GM21390 (cell line): ENCODE measurements at regions not wholly inside any gene's neighbourhood (a gene's known extent, or its start where the extent isn't known, plus 50 kb on each side); places are given as distances from the start of the nearest gene placed in this dataset.
"Not testable (repeated sequence)": the region's sequence is repeated elsewhere in the genome, so short reads cannot be mapped to it uniquely, and the experiment has no call there.

Source experiments
- ATAC-seq: cut with Tn5 transposase; IDR thresholded peaks from one replicate; pipeline ENCODE4 v1.9.1; 2021; ENCODE audit not compliant: unreplicated experiment

GRCh38 chr14:49033131-49033530 is 553.0 kb downstream of the RPS29 start:
- ATAC-seq: no peak

- ATAC-seq: not testable (repeated sequence)
Measured at GRCh38 chr14:49031710-49032109, 554.5 kb downstream of the RPS29 start.

DNA sequence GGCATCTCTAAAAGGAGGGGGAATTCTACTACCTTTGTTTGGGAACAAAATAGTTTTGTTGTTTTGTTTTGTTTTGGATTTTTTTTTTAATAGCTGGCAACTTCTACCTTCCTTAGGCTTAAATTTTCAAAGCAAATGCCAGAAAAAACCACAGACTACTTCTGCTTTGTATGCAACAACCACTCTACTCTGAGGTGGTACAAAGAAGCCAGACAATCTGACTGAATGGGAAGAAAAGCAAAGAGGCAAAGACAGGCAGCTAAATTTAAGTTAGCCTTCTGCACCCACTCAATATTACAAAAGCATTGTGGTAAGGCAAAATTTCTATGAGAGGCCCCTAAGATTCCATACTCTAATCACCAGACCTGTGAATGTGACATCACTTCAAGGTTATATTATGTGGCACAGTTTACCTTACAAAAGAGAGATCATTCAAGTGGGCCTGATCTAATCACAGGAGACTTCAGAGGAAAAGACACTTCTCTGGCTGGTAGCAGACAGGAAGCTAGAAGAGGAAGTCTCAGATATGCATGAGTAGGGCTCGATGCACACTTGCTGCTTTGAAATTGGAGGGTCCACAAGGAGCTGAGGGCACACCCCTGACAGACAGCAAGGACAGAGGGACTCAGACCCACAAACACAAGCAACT is 566.6 kb downstream of the RPS29 start:
- peak; percentile 65 for ATAC-seq

- no peak for ATAC-seq
Measured at GRCh38 chr14:49017447-49017846, 568.7 kb downstream of the RPS29 start.

DNA sequence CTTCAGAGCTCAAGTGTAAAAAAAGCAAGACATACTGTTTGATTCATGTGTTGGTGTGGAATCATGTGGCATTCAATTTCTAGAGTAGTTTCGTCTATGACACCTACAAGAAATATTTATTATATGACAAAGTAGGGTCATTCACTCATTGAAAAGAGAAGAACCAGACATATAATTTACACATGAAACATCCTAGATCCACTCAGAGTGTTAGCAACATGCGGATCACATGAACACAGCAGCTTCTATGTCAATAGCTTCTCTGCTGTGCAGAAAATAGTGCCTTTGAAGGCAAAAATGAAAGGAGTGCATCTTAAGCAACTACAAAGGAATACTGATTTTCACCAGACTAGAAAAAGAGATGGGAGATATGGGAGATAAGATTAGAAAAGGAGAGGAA is 569.8 kb downstream of the RPS29 start:
- no peak for ATAC-seq

- ATAC-seq: no peak
Measured at GRCh38 chr14:49014476-49014875, 571.7 kb downstream of the RPS29 start.

- no peak for ATAC-seq
Measured at GRCh38 chr14:49008363-49008762, 577.8 kb downstream of the RPS29 start.

DNA sequence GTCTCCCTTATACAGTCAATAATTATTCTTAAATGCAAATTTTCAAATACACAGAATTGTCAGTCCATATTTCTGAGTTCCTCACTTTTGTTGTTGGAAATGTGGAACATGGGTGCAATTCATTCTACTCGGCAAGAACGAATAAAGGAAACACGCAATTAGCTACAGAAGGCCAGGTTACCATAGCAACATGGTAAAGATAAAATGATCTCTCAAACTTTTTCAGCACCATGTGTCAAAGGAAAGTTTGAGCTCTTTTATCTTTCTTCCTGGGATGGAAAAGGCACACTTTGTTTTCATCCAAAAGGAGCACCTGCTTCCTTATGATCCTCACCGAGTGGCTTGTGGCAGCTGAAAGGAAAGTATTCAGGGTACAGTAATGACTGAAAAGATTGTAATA is 595.0 kb downstream of the RPS29 start:
- ATAC-seq: no peak

DNA sequence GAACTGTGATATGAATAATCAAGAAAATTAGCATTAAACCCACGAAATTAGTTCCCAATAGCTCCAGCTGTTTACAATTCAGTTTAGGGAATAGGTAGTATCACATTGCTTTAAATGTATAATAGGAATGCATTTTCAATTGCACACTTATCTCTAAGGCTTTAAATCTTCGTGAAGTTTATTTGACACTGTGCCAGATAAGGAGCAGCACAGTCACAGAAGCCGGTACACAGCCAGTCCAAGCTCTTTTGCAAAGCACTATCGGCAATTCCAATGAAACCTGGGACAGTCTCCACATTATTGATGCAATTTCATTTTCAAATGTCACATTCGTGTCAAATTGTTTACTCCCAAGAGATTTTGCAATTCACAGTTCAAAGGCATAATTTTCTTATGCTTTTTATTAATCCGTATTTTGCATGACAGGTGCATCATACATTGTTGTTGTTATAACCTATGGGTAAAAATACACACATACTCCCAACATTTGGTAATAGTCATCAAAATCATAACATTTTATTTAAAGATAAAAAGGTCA is 602.8 kb downstream of the RPS29 start:
- no peak for ATAC-seq

DNA sequence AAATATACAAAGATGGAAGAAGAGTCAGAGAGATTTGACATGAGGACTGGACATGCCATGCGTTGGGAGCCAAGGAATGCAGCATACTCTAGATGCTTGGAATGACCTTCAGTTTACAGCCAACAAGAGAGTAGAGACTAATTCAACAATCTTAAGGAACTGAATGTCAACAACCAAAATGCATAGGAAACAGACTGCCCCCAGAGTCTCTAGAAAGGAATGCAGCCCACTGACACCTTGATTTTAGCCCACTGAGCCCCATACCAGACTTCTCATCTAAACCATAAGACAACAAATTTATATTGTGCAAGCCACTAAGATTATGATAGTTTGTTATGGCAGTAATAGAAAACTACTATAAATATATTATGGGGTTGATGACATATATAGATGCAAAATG is 611.2 kb downstream of the RPS29 start:
- no peak for ATAC-seq

GRCh38 chr14:48973151-48973550 is 613.0 kb downstream of the RPS29 start:
- no peak for ATAC-seq

DNA sequence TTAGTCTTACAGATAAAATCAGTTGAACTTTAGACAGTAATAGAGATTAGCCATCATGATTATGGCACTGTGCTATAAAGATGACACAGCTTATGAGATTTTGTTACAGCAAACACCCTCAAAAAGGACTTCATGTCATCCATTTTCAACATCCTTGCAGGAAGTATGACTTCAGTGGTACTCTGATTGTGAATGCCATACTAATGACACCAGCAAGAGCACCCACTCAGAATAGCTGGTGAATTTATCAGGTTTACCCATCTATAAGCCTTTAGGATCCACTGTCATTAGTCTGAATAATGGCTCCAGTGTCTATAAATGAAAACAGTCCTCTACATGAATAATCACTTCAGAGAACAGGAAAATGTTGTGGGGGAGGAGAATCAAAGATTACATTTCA is 615.2 kb downstream of the RPS29 start:
- no peak for ATAC-seq

DNA sequence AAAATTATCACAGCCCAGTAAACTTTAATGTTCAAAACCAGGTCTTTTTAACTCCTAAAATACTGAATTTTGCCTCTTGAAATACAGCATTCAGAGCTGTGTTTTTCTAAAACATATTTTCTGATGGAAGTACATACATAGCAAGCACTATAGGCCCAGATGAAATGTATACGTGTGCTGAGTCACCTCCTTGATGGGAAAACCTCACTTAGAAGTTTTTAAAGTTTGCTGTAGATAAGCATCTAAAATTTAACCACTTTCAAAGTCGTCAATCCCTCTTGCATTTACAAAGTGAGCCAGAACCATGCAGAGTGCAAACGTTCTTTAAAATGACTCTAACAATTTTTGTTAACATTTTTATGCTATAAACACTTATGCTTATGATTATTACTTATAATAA is 618.8 kb downstream of the RPS29 start:
- no peak for ATAC-seq

- ATAC-seq: no peak
Measured at GRCh38 chr14:48963231-48963790, 622.9 kb downstream of the RPS29 start.

- no peak for ATAC-seq
Measured at GRCh38 chr14:48957486-48957885, 628.7 kb downstream of the RPS29 start.

DNA sequence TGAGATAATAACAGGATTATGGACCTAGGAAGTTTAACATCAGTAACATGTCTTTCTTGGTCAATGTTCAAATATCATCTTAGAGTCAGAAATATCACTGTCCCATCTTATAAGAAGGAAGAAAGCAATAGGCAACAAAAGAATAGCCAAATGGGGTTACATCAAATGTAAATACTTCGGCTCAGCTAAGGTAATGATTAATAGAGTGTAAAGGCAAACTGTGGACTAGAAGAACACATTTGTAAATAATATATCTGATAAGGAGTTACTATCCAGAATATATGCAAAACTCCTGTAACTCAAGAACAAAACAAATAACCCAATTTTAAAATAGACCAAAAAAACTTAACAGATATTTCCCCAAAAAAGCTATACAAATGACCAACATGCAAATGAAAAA is 630.3 kb downstream of the RPS29 start:
- ATAC-seq: no peak

DNA sequence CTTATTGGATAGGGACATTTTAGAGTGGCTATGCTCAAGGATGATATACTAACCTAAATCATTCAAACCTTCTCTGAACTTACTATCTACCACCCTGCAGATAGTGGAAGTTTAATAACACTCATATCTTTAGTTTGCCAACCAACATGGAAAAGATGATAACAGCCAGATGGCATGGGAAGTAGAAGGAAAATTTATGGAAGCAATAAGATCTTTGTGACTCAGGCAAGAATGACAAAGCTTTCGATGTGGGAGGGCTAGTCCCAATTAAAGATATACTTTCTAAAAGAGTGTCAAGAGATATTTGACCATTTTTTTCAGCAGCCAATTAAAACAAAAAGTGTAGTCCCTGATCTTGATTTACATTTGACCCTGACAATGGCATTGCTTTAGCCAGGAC is 631.7 kb downstream of the RPS29 start:
- no peak for ATAC-seq

DNA sequence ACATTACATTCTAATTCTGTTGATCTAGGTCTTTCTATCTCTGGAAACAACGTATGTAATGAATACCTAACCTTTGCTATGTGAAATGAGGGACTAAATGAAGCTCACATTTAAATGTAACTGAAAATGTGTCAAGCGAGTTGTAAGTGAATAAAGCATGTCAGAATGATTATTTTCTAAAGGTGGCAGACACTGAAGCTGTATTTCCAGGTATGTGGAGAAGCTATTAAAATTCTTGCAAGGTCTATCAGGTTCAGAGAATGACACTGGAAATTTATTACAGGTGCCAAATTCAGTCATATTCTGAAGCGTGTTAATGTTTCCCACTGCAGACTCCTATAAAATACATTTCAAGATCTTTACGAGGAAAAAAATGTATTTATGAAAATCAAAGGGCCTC is 641.4 kb downstream of the RPS29 start:
- ATAC-seq: no peak

DNA sequence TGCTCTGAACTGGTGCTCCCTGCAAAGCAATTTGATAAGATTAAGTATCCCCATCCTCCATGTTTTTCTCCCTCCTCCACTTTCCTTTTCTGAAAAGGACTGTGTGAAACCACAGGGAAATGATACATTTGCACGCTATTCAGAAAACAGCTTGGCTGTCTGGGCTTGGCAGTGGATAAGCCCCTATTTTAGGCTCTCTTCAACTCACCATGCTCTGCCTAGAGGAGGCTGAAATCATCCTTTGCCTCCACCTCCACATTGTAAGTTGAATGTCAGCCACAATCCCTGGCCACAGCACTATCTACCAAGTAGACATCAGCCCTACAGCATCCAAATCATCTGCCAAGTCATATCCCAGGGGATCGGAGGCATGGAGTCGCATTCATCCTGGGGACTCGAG is 642.3 kb downstream of the RPS29 start:
- no peak for ATAC-seq

DNA sequence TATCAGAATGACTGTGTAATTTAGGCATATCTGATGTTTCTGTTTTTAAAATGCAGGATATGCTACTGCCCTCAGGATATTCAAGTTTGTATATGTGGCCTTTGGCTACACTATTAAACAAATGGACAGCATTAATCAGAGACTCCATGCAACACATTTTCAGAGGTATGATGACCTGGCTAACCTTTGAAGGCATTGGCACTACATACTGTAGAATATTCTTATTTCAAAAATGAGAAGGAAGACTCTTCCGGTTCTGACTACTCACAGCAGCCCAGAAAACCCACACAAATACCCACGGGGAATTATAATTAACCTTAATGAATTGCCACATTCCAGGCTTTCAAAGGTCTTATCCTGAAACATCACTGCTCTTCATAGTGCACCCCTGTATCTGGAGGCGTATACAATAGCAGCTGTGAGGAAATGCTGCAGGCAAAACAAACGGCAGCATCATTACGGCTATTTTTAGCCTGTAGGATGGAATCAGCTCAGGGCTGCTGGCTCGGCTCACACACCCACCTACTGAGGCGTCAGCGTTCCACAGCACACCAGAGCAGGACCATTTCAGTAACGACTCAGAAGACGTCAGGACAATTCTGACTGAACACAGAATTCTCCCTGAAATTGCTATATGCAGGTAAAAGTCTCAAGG is 648.5 kb downstream of the RPS29 start:
- ATAC-seq: no peak

DNA sequence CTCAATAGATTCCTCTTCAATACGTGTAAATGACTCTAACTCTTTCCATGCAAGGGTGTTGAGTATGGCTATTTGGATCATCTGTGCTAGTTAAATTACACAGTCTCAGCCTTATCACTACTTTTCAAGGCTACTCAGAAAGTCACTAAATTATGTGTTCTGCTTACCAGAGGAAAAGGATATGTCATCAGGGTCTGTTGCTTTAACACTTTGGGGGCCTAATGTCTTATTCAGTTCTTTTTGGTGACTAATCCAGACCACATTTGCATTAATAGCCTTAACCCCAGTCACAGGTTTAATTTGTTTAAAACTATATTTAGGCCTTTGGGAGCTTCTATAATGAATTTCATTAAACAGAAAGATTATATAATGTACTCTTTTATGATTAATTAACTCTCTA is 649.3 kb downstream of the RPS29 start:
- no peak for ATAC-seq

DNA sequence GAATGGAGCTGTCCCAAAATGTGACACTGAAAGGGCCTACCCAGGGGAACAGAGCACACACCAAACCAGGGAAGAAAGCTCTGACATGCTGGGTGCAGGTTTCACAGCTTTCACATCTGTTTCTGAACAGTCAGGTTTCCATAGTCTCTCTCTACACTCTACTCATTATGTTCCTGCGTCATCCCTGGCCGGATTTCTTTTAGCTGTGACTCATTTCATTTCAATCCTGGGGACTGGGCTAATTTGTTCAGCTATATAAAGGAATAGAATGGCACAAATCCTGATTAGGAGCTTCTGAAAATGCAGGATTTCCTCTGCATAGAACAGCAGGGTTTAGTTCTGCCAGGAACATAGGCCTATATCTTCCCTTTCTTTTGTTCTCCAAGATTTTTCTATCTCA is 649.8 kb downstream of the RPS29 start:
- no peak for ATAC-seq
